ENCODE measurements at regions not wholly inside any gene's neighbourhood (a gene's known extent, or its start where the extent isn't known, plus 50 kb on each side); places are given as distances from the start of the nearest gene placed in this dataset.

- intact Hi-C loops (cut with DNase I; ENCODE audit: low total_unique reads): loop anchor here (5.0 kb wide), 1 partner anchor 83 kb away; no protein-coding TSS in a partner anchor
- Histone ChIP-seq H3K9me3 (no peaks in the 10 kb centered on the region), H3K36me3 (no peaks in the 10 kb centered on the region), H3K4me3 (no peak overlapping the region), H3K27me3 (peaks cover 0 to 6% of the 10 kb centered on the region in 2 donors), H3K4me1 (peaks cover 0 to 11% (median 5%) of the 10 kb centered on the region in 4 donors), H3K27ac (no peak overlapping the region)
- no peak for DNase-seq
- no peak for TF ChIP-seq CTCF (IDR thresholded peaks at IDR 0.05)
These were observed 200.1 kb downstream of the DAD1 start for GRCh38 chr14:22388669-22389595.

GRCh38 chr14:22387776-22388241 is 201.2 kb downstream of the DAD1 start:
- DNase-seq: no peak
- intact Hi-C loops (cut with DNase I; ENCODE audit: low total_unique reads): loop anchor here (2.0 to 5.0 kb wide), 2 partner anchors 84 to 169 kb away; no protein-coding TSS in a partner anchor
- peaks cover 0 to 11% (median 5%) of the 10 kb centered on the region in 4 donors for H3K4me1 ChIP-seq
- H3K9me3 ChIP-seq: no peaks in the 10 kb centered on the region
- peaks cover 0 to 6% of the 10 kb centered on the region in 2 donors for H3K27me3 ChIP-seq
- H3K36me3 ChIP-seq: no peaks in the 10 kb centered on the region
- H3K27ac ChIP-seq: peak overlapping the region in 1 of 2 donors; percentile 13
- no peak for TF ChIP-seq CTCF (IDR thresholded peaks at IDR 0.05)
- H3K4me3 ChIP-seq: no peak overlapping the region

- H3K9me3 ChIP-seq: no peaks in the 10 kb centered on the region
- peak in 1 of 2 donors; percentile 60 for DNase-seq
- H3K4me3 ChIP-seq: no peak overlapping the region
- peak overlapping the region in 1 of 2 donors; percentile 13 for H3K27ac ChIP-seq
- intact Hi-C loops (cut with DNase I; ENCODE audit: low total_unique reads): loop anchor here (2.0 to 5.0 kb wide), 2 partner anchors 85 to 170 kb away; no protein-coding TSS in a partner anchor
- peak; percentile 75 to 82 for TF ChIP-seq CTCF (IDR thresholded peaks at IDR 0.05)
- peaks cover 0 to 11% (median 5%) of the 10 kb centered on the region in 4 donors for H3K4me1 ChIP-seq
- no peaks in the 10 kb centered on the region for H3K36me3 ChIP-seq
- peaks cover 0 to 6% of the 10 kb centered on the region in 2 donors for H3K27me3 ChIP-seq
These were observed 201.9 kb downstream of the DAD1 start for GRCh38 chr14:22386924-22387775.

GRCh38 chr14:22384974-22385526 is 204.0 kb downstream of the DAD1 start:
- no peak for DNase-seq
- H3K36me3 ChIP-seq: no peaks in the 10 kb centered on the region
- intact Hi-C loops (cut with DNase I; ENCODE audit: low total_unique reads): loop anchor here (5.0 kb wide), 2 partner anchors 68 to 87 kb away; no protein-coding TSS in a partner anchor
- H3K27me3 ChIP-seq: peaks cover 0 to 6% of the 10 kb centered on the region in 2 donors
- no peaks in the 10 kb centered on the region for H3K9me3 ChIP-seq
- no peak overlapping the region for H3K4me3 ChIP-seq
- TF ChIP-seq CTCF (IDR thresholded peaks at IDR 0.05): no peak
- H3K4me1 ChIP-seq: peaks cover 0 to 26% (median 14%) of the 10 kb centered on the region in 4 donors
- H3K27ac ChIP-seq: no peak overlapping the region

- no peak for TF ChIP-seq CTCF (IDR thresholded peaks at IDR 0.05)
- H3K36me3 ChIP-seq: no peaks in the 10 kb centered on the region
- peaks cover 0 to 6% of the 10 kb centered on the region in 2 donors for H3K27me3 ChIP-seq
- H3K9me3 ChIP-seq: no peaks in the 10 kb centered on the region
- H3K4me3 ChIP-seq: no peak overlapping the region
- intact Hi-C loops (cut with DNase I; ENCODE audit: low total_unique reads): loop anchor here (5.0 kb wide), 1 partner anchor 67 kb away; no protein-coding TSS in a partner anchor
- DNase-seq: no peak
- H3K27ac ChIP-seq: no peak overlapping the region
- peaks cover 0 to 34% (median 15%) of the 10 kb centered on the region in 4 donors for H3K4me1 ChIP-seq
These were observed 204.9 kb downstream of the DAD1 start for GRCh38 chr14:22384167-22384549.
